ENCODE measurements at regions not wholly inside any gene's neighbourhood (a gene's known extent, or its start where the extent isn't known, plus 50 kb on each side); places are given as distances from the start of the nearest gene placed in this dataset.

DNA sequence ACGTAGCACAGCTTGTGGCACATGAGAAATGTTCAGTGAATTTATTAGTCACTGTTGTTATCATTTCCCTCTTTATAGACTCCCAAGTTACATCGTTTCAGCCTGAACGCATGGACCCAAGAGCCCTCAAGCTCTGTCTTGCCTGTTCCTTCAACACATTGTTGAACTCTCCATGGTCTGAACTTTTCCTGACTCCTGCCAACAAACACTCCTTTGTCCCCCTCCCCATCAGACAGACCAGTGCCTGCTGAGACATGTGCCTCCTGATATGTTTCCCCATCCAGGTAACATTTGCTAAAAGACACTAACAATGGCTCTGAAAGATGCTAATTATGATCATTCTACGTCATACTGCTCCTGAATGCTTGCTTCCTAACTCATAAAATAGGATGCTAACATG lies 108.7 kb upstream of the NFIA start:
- ATAC-seq (no peak), DNase-seq (no peak)
- H3K9me3 ChIP-seq: no peaks in the 10 kb centered on the region
- no peak overlapping the region for H3K27ac ChIP-seq
- H3K4me1 ChIP-seq: peaks cover 0 to 15% (median 2%) of the 10 kb centered on the region in 12 donors
- no peak overlapping the region for H3K4me3 ChIP-seq
- no peaks in the 10 kb centered on the region for H3K36me3 ChIP-seq
- no peak for TF ChIP-seq POLR2A (IDR thresholded peaks at IDR 0.05)
- TF ChIP-seq, protein P1, sequence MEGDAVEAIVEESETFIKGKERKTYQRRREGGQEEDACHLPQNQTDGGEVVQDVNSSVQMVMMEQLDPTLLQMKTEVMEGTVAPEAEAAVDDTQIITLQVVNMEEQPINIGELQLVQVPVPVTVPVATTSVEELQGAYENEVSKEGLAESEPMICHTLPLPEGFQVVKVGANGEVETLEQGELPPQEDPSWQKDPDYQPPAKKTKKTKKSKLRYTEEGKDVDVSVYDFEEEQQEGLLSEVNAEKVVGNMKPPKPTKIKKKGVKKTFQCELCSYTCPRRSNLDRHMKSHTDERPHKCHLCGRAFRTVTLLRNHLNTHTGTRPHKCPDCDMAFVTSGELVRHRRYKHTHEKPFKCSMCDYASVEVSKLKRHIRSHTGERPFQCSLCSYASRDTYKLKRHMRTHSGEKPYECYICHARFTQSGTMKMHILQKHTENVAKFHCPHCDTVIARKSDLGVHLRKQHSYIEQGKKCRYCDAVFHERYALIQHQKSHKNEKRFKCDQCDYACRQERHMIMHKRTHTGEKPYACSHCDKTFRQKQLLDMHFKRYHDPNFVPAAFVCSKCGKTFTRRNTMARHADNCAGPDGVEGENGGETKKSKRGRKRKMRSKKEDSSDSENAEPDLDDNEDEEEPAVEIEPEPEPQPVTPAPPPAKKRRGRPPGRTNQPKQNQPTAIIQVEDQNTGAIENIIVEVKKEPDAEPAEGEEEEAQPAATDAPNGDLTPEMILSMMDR (IDR thresholded peaks at IDR 0.05): no peak
- H3K27me3 ChIP-seq: no peaks in the 10 kb centered on the region
- whole genome bisulfite sequencing, 4 donors: 66 to 75% (median 73%) methylated on average over 4 of the region's 4 CpGs
- intact Hi-C loops (cut with DNase I): loop anchor here (5.0 to 10.0 kb wide), 12 partner anchors 69 to 881 kb away; no protein-coding TSS in a partner anchor

- H3K27ac ChIP-seq: peak overlapping the region in 2 of 12 donors; percentile 5 to 49
- H3K9me3 ChIP-seq: no peaks in the 10 kb centered on the region
- H3K27me3 ChIP-seq: no peaks in the 10 kb centered on the region
- ATAC-seq (peak in 1 of 4 donors; percentile 73), DNase-seq (no peak)
- intact Hi-C loops (cut with DNase I): loop anchor here (5.0 to 10.0 kb wide), 12 partner anchors 69 to 882 kb away; no protein-coding TSS in a partner anchor
- WGBS, 4 donors: 90 to 96% (median 93%) methylated on average over 4 of the region's 4 CpGs
- H3K4me3 ChIP-seq: no peak overlapping the region
- no peak for TF ChIP-seq POLR2A (IDR thresholded peaks at IDR 0.05)
- TF ChIP-seq, protein P1 (IDR thresholded peaks at IDR 0.05): no peak
- H3K4me1 ChIP-seq: peaks cover 0 to 15% (median 2%) of the 10 kb centered on the region in 12 donors
- H3K36me3 ChIP-seq: no peaks in the 10 kb centered on the region
These were observed 109.5 kb upstream of the NFIA start for GRCh38 chr1:60972841-60973364.

- WGBS, 4 donors: 77 to 88% (median 85%) methylated on average over 2 of the region's 2 CpGs
- Histone ChIP-seq H3K4me1 (peaks cover 0 to 15% (median 2%) of the 10 kb centered on the region in 12 donors), H3K27ac (peak overlapping the region in 6 of 12 donors; percentile 10 to 60 (median 50)), H3K9me3 (peaks cover 0 to 9% (median 0%) of the 10 kb centered on the region in 12 donors), H3K4me3 (no peak overlapping the region), H3K36me3 (no peaks in the 10 kb centered on the region), H3K27me3 (no peaks in the 10 kb centered on the region)
- ATAC-seq: peak in 2 of 4 donors; percentile 19 to 29
- no peak for TF ChIP-seq POLR2A (IDR thresholded peaks at IDR 0.05)
- TF ChIP-seq, protein P1 (IDR thresholded peaks at IDR 0.05): no peak
- intact Hi-C loops (cut with DNase I): loop anchor here (2.0 to 10.0 kb wide), 14 partner anchors 71 to 883 kb away; no protein-coding TSS in a partner anchor
- no peak for DNase-seq
These were observed 111.0 kb upstream of the NFIA start for GRCh38 chr1:60971330-60971729.

- TF ChIP-seq, protein P1 (IDR thresholded peaks at IDR 0.05): peak in 11 of 12 donors; percentile 32 to 69 (median 56)
- TF ChIP-seq POLR2A (IDR thresholded peaks at IDR 0.05): no peak
- ATAC-seq (peak; percentile 48 to 78 (median 60)), DNase-seq (no peak)
- intact Hi-C loops (cut with DNase I): loop anchor here (1.0 to 10.0 kb wide), 16 partner anchors 72 to 885 kb away; no protein-coding TSS in a partner anchor
- Histone ChIP-seq H3K27ac (peak overlapping the region in 8 of 12 donors; percentile 31 to 79 (median 62)), H3K9me3 (peaks cover 0 to 19% (median 10%) of the 10 kb centered on the region in 12 donors), H3K36me3 (no peaks in the 10 kb centered on the region), H3K27me3 (no peaks in the 10 kb centered on the region), H3K4me1 (peaks cover 0 to 15% (median 2%) of the 10 kb centered on the region in 12 donors), H3K4me3 (peak overlapping the region in 4 of 12 donors; percentile 2 to 25 (median 10))
- WGBS, 4 donors: 28 to 41% (median 31%) methylated on average over 9 of the region's 9 CpGs
These were observed 112.3 kb upstream of the NFIA start for GRCh38 chr1:60969971-60970509.
